ENCODE measurements at regions not wholly inside any gene's neighbourhood (a gene's known extent, or its start where the extent isn't known, plus 50 kb on each side); places are given as distances from the start of the nearest gene placed in this dataset.

- no peak for TF ChIP-seq ZNF425 (CRISPR knock-in tag; conservative IDR thresholded peaks at IDR 0.05)
These were observed 148.4 kb downstream of the ZIC4 start (continued) for GRCh38 chr3:147257944-147258343.

GRCh38 chr3:147256739-147257138 is 149.6 kb downstream of the ZIC4 start:
- H3K27ac Mint-ChIP-seq: no peak overlapping the region
- no peaks in the 10 kb centered on the region for H3K36me3 Mint-ChIP-seq
- TF ChIP-seq ZNF396 (CRISPR knock-in tag; IDR thresholded peaks at IDR 0.05; ENCODE audit: borderline replicate concordance) (no peak), ELF4 (CRISPR knock-in tag; IDR thresholded peaks at IDR 0.05; ENCODE audit: low read depth) (no peak), AR (CRISPR knock-in tag; IDR thresholded peaks at IDR 0.05) (no peak), ZNF121 (CRISPR knock-in tag; IDR thresholded peaks at IDR 0.05) (no peak), CREM (CRISPR knock-in tag; IDR thresholded peaks at IDR 0.05) (no peak), ATF1 (CRISPR knock-in tag; IDR thresholded peaks at IDR 0.05) (no peak), ERG (CRISPR knock-in tag; IDR thresholded peaks at IDR 0.05) (no peak), ESRRA (CRISPR knock-in tag; IDR thresholded peaks at IDR 0.05; ENCODE audit: borderline replicate concordance) (no peak), E2F4 (CRISPR knock-in tag; IDR thresholded peaks at IDR 0.05; ENCODE audit: borderline replicate concordance, low read depth) (no peak), HMGA2 (CRISPR knock-in tag; IDR thresholded peaks at IDR 0.05) (no peak), ZNF416 (CRISPR knock-in tag; IDR thresholded peaks at IDR 0.05) (no peak), ZNF232 (CRISPR knock-in tag; IDR thresholded peaks at IDR 0.05) (no peak), CTCF (IDR thresholded peaks at IDR 0.05) (no peak), MLX (CRISPR knock-in tag; IDR thresholded peaks at IDR 0.05) (no peak), ZMAT4 (CRISPR knock-in tag; IDR thresholded peaks at IDR 0.05) (no peak), GRHL2 (CRISPR knock-in tag; IDR thresholded peaks at IDR 0.05; ENCODE audit: insufficient replicate concordance, severe bottlenecking) (no peak), FOXK1 (CRISPR knock-in tag; IDR thresholded peaks at IDR 0.05) (no peak)
- ATAC-seq (peak; percentile 65), DNase-seq (ENCODE audit: low spot score) (no peak)
- peaks cover 3% of the 10 kb centered on the region; the same call in 1 of the 2 replicates for H3K4me1 Mint-ChIP-seq
- CTCF ChIA-PET: interaction anchor here (1.4 kb wide), 1 partner anchor 105 kb away, joined by 4 read pairs; no protein-coding TSS in a partner anchor
- no peaks in the 10 kb centered on the region for H3K9me3 Mint-ChIP-seq
- POLR2A ChIA-PET: interaction anchor here (0.7 kb wide), 1 partner anchor 121 kb away, joined by 4 read pairs; no protein-coding TSS in a partner anchor
- no peaks in the 10 kb centered on the region for H3K27me3 Mint-ChIP-seq (ENCODE audit: low read depth)
- no peak overlapping the region for H3K4me3 Mint-ChIP-seq

Measured in WTC11 (cell line).